GM23338 (cell line): ENCODE measurements at regions not wholly inside any gene's neighbourhood (a gene's known extent, or its start where the extent isn't known, plus 50 kb on each side); places are given as distances from the start of the nearest gene placed in this dataset.
A peak's percentile ranks its signal among the peaks of the same experiment; 100 is the strongest.

Source experiments
- ATAC-seq: fragments of 200-7000 bp; cut with Tn5 transposase; 3 replicates; pipeline ENCODE4 v1.9.1; 2020
- DNase-seq: peaks from one replicate; pipeline ENCODE4 v3.0.0-alpha.2; 2015; ENCODE audit warnings: low spot score
- H2AFZ ChIP-seq: fragments of 200-600 bp; sonication (generic); 2 replicates; pipeline ENCODE4 v1.8.0; 2016; ENCODE audit warnings: antibody characterized with exemption, mild to moderate bottlenecking, moderate library complexity
- H3F3A ChIP-seq: fragments of 200-600 bp; sonication (generic); replicated peaks from 2 replicates; pipeline ENCODE4 v1.8.0; 2017; ENCODE audit warnings: antibody characterized with exemption, mixed run types, low read depth
- H3K27ac ChIP-seq: fragments of 200-600 bp; sonication (generic); 2 replicates; pipeline ENCODE4 v1.6.1; 2016; ENCODE audit warnings: low read depth
- H3K27me3 ChIP-seq: fragments of 200-600 bp; sonication (generic); 2 replicates; pipeline ENCODE4 v1.8.0; 2016; ENCODE audit warnings: mild to moderate bottlenecking, mixed run types, moderate library complexity; ENCODE audit not compliant: insufficient read depth
- H3K36me3 ChIP-seq: fragments of 200-600 bp; sonication (generic); 2 replicates; pipeline ENCODE4 v1.8.0; 2016; ENCODE audit warnings: mild to moderate bottlenecking; ENCODE audit not compliant: insufficient read depth
- H3K4me1 ChIP-seq: fragments of 200-600 bp; sonication (generic); 2 replicates; pipeline ENCODE4 v1.8.0; 2016; ENCODE audit warnings: mild to moderate bottlenecking, moderate library complexity; ENCODE audit not compliant: insufficient read depth
- H3K4me2 ChIP-seq: fragments of 200-600 bp; sonication (generic); 2 replicates; pipeline ENCODE4 v1.7.1; 2017; ENCODE audit warnings: mixed run types
- H3K4me3 ChIP-seq: fragments of 200-600 bp; sonication (generic); 2 replicates; pipeline ENCODE4 v1.6.1; 2016; ENCODE audit warnings: mixed run types
- H3K79me2 ChIP-seq: fragments of 200-600 bp; sonication (generic); replicated peaks from 2 replicates; pipeline ENCODE4 v1.8.0; 2017; ENCODE audit warnings: mild to moderate bottlenecking; ENCODE audit not compliant: insufficient read depth
- H3K9me2 ChIP-seq: fragments of 200-600 bp; sonication (generic); 2 replicates; pipeline ENCODE4 v1.8.0; 2017; ENCODE audit not compliant: insufficient read depth
- H4K20me1 ChIP-seq: fragments of 200-600 bp; sonication (generic); replicated peaks from 2 replicates; pipeline ENCODE4 v1.8.0; 2017; ENCODE audit warnings: mild to moderate bottlenecking; ENCODE audit not compliant: insufficient read depth
- H3K27ac Mint-ChIP-seq: 2 replicates; pipeline ENCODE4 v1.8.0; 2020; ENCODE audit warnings: inconsistent platforms, mild to moderate bottlenecking, moderate library complexity, mixed read lengths
- H3K27me3 Mint-ChIP-seq: 3 replicates; pipeline ENCODE4 v1.8.0; 2022; ENCODE audit warnings: low read depth, mild to moderate bottlenecking, moderate library complexity, mixed read lengths, inconsistent platforms; ENCODE audit not compliant: insufficient read depth, poor library complexity
- H3K36me3 Mint-ChIP-seq: 3 replicates; pipeline ENCODE4 v1.8.0; 2021; ENCODE audit warnings: low read depth, mild to moderate bottlenecking, inconsistent platforms, moderate library complexity, mixed read lengths
- H3K4me1 Mint-ChIP-seq: 3 replicates; pipeline ENCODE4 v1.8.0; 2020; ENCODE audit warnings: mild to moderate bottlenecking, inconsistent platforms, mixed read lengths
- H3K4me3 Mint-ChIP-seq: 3 replicates; pipeline ENCODE4 v1.8.0; 2021; ENCODE audit warnings: moderate library complexity, mild to moderate bottlenecking, inconsistent platforms, mixed read lengths
- H3K9me3 Mint-ChIP-seq: 3 replicates; pipeline ENCODE4 v1.8.0; 2020; ENCODE audit warnings: moderate library complexity, mild to moderate bottlenecking, inconsistent platforms, mixed read lengths
- CREB1 ChIP-seq: fragments of 250-450 bp; sonication (Bioruptor Pico); IDR thresholded peaks from 2 replicates; pipeline ENCODE4 v1.5.0; 2020; ENCODE audit warnings: low read depth, mild to moderate bottlenecking, moderate library complexity
- CTCF ChIP-seq, 2 experiments: fragments of 200-600 bp in 1 of 2; sonication (generic) in 1 of 2; conservative IDR thresholded peaks; 2 replicates each; pipeline versions ENCODE4 v1.5.1 to v1.6.1; 2016 to 2017; ENCODE audit warnings: antibody characterized with exemption in 2 of 2, low read depth in 2 of 2, mild to moderate bottlenecking in 2 of 2, moderate library complexity in 1 of 2
- ETS1 ChIP-seq: IDR thresholded peaks from 2 replicates; pipeline ENCODE4 v1.6.1; 2016; ENCODE audit warnings: antibody characterized with exemption
- EZH2 ChIP-seq: fragments of 200-600 bp; sonication (generic); IDR thresholded peaks from one replicate; pipeline ENCODE4 v1.8.0; 2017; ENCODE audit warnings: antibody characterized with exemption, mild to moderate bottlenecking, low read depth; ENCODE audit not compliant: unreplicated experiment
- EZH2phosphoT487 ChIP-seq: fragments of 200-600 bp; sonication (generic); IDR thresholded peaks from one replicate; pipeline ENCODE4 v1.8.1; 2018; ENCODE audit warnings: antibody characterized with exemption; ENCODE audit not compliant: unreplicated experiment
- JUNB ChIP-seq: IDR thresholded peaks from one replicate; pipeline ENCODE4 v1.6.1; 2016; ENCODE audit warnings: antibody characterized with exemption; ENCODE audit not compliant: unreplicated experiment
- NANOG ChIP-seq: IDR thresholded peaks from 2 replicates; pipeline ENCODE4 v1.6.1; 2016; ENCODE audit warnings: antibody characterized with exemption, borderline replicate concordance
- POLR2AphosphoS5 ChIP-seq: IDR thresholded peaks from 2 replicates; pipeline ENCODE4 v1.6.1; 2016; ENCODE audit warnings: antibody characterized with exemption, low read depth
- REST ChIP-seq: IDR thresholded peaks from one replicate; pipeline ENCODE4 v1.6.1; 2018; ENCODE audit warnings: antibody characterized with exemption; ENCODE audit not compliant: unreplicated experiment
- STAT1 ChIP-seq: IDR thresholded peaks from one replicate; pipeline ENCODE4 v1.6.1; 2016; ENCODE audit warnings: antibody characterized with exemption; ENCODE audit not compliant: unreplicated experiment
- ZNF114 ChIP-seq: fragments of 250-450 bp; sonication (Bioruptor Pico); IDR thresholded peaks from 2 replicates; pipeline ENCODE4 v1.5.0; 2020; ENCODE audit warnings: mild to moderate bottlenecking, moderate library complexity
- ZNF331 ChIP-seq: fragments of 250-450 bp; sonication (Bioruptor Pico); IDR thresholded peaks from 2 replicates; pipeline ENCODE4 v1.5.0; 2020; ENCODE audit warnings: low read depth, mild to moderate bottlenecking, moderate library complexity
- ZNF462 ChIP-seq: fragments of 250-450 bp; sonication (Bioruptor Pico); IDR thresholded peaks from 2 replicates; pipeline ENCODE4 v1.5.0; 2020; ENCODE audit warnings: mild to moderate bottlenecking, moderate library complexity

GRCh38 chr5:67437905-67438845 lies 241.6 kb upstream of the CD180 start:
- no peaks in the 10 kb centered on the region for H3K36me3 ChIP-seq
- H3K4me3 ChIP-seq = no peak overlapping the region
- no peaks in the 10 kb centered on the region for H3F3A ChIP-seq
- H4K20me1 ChIP-seq = no peaks in the 10 kb centered on the region
- Mint-ChIP-seq H3K4me3 (no peak overlapping the region), H3K4me1 (no peaks in the 10 kb centered on the region), H3K27me3 (no peaks in the 10 kb centered on the region), H3K9me3 (no peaks in the 10 kb centered on the region), H3K27ac (no peak overlapping the region), H3K36me3 (no peaks in the 10 kb centered on the region)
- no peaks in the 10 kb centered on the region for H3K27me3 ChIP-seq
- TF ChIP-seq NANOG (no peak), STAT1 (no peak), ZNF462 (no peak), EZH2 (no peak), ZNF331 (CRISPR knock-in tag) (no peak), JUNB (no peak), CREB1 (CRISPR knock-in tag) (no peak), ETS1 (no peak), ZNF114 (CRISPR knock-in tag) (no peak), CTCF (conservative IDR thresholded peaks at IDR 0.05; ENCODE audit: low read depth in 2 of 2) (no peak), POLR2AphosphoS5 (no peak), EZH2phosphoT487 (no peak), REST (no peak)
- H3K4me1 ChIP-seq = no peaks in the 10 kb centered on the region
- no peak overlapping the region for H3K27ac ChIP-seq
- 0 out of 2 replicates have a peak overlapping the region, but pooled peaks have one; percentile 61 for H2AFZ ChIP-seq
- H3K4me2 ChIP-seq = no peak overlapping the region
- no peak for ATAC-seq
- peaks cover 4% of the 10 kb centered on the region for H3K9me2 ChIP-seq
- no peak for DNase-seq
- no peaks in the 10 kb centered on the region for H3K79me2 ChIP-seq
